AG09309 (cell line): ENCODE measurements at regions not wholly inside any gene's neighbourhood (a gene's known extent, or its start where the extent isn't known, plus 50 kb on each side); places are given as distances from the start of the nearest gene placed in this dataset.

Experiments
- DNase-seq: peaks from one replicate; pipeline ENCODE4 v3.0.0-alpha.2; 2010; ENCODE audit warnings: low read depth
- H3K4me3 ChIP-seq: 2 replicates; pipeline ENCODE4 v1.5.1; 2011; ENCODE audit warnings: mild to moderate bottlenecking, low read depth, low read length, moderate library complexity; ENCODE audit not compliant: control insufficient read depth
- CTCF ChIP-seq: IDR thresholded peaks from 2 replicates; pipeline ENCODE4 v1.5.1; 2011; ENCODE audit warnings: mild to moderate bottlenecking, low read depth, low read length, inconsistent platforms; ENCODE audit not compliant: insufficient read depth, control insufficient read depth; ENCODE audit errors: missing control alignments

GRCh38 chr4:173713026-173713425 lies 183.0 kb upstream of the HAND2 start:
- H3K4me3 ChIP-seq: no peak overlapping the region
- no peak for DNase-seq
- TF ChIP-seq CTCF: no peak

DNA sequence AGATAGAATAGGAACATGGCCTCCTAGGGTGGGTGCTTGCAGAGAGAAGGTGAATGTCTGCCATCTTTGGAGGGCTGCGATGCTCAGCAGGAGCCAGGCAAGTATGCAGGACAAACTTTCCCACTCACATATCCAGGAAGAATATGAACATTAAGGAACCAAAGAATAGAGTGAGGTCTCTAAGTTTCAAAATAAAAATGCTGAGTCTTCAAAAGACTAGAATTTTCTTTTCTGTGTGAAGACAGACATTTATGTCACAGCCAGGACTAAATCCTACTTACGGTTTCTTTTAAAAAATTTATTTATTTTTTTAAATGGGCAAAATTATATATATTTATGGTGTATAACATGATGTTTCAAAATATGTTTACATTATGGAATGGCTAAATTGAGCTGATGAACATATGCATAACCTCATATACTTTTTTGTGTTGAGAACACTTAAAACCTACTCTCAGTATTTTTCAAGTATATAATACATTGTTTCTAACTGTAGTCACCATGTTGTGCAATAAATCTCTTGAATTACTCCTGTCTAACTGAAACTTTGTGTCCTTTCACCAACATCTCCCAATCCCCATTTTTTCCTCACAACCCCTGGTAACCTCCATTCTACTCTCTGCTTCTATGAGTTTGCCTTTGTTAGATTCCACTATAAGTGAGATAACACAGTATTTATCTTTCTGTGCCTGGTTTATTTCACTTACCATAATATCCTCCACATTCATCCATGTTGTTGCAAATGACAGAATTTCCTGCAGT lies 177.8 kb upstream of the HAND2 start:
- no peak for DNase-seq
- TF ChIP-seq CTCF: no peak
- H3K4me3 ChIP-seq: no peak overlapping the region

GRCh38 chr4:173704201-173704600 lies 174.2 kb upstream of the HAND2 start:
- no peak overlapping the region for H3K4me3 ChIP-seq
- no peak for TF ChIP-seq CTCF
- DNase-seq: no peak

DNA sequence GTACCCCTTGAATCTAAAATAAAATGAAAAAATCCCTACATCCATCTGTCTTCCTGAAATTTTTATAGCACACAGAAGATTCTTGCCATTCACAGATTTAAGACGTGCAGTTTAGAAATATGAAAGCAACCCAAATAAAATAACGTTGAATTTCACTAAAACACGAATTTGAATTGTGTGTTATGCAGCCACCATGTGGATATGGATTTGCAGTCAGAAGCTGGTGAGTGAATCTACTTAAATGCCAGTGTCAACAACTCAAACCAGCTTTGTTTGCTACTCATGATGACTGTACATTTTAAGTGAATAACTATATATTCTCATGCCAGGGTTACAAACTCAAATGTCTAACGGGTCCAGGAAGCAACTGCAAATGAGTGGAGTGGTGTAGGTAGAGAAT lies 173.0 kb upstream of the HAND2 start:
- no peak for DNase-seq
- no peak overlapping the region for H3K4me3 ChIP-seq
- TF ChIP-seq CTCF: no peak

DNA sequence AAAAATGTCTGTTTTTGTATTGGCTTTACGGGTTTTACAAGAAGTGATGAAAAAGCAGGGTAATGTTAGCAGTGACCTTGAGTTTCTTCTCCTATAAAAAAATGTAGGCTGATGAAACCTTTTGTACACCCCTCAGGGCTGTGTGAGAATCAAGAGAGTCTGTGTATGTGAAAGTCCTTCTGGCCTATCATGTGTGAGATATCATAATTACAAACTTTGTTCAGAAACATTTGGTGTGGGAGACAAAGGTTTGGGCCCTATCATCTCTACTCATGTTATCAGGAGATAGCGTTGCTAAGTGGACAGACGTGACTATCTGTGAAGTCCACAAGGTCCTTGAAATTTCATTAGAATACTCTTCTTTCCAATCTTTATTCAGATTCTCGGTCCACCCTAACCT lies 170.6 kb upstream of the HAND2 start:
- DNase-seq: no peak
- TF ChIP-seq CTCF: no peak
- no peak overlapping the region for H3K4me3 ChIP-seq

DNA sequence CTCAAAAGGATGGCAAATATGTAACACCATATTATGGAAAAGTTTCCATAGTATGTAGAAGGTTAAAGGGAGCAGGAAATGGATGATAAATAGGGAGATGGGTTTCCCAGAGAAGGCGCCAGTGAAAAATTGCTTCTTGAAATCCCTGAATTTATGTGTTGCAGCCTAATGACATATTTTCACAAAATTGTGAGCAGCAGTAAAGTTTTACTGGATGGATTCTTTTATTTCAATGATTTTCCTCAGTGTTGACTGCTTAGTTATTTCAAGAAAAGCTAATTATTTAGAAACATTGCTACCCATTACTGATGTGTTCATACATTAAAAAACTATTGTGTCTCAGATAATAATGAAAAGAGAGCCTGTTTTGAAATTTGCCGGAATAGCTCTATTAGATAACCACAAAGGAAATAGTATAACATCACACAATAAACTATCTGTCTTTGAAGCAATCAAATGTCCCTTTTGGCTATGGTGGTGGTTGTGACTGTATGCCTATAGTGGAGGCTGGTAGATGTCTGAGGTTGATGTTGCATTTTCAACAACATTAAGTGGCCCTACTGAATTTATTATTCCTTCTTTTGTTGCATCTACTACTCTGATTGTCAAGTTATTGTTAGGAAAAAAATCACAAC lies 169.9 kb upstream of the HAND2 start:
- no peak for DNase-seq
- TF ChIP-seq CTCF: no peak

More for the DNA sequence above, 169.9 kb upstream of the HAND2 start:
- H3K4me3 ChIP-seq: no peak overlapping the region
